ENCODE measurements at regions not wholly inside any gene's neighbourhood (a gene's known extent, or its start where the extent isn't known, plus 50 kb on each side); places are given as distances from the start of the nearest gene placed in this dataset.

DNA sequence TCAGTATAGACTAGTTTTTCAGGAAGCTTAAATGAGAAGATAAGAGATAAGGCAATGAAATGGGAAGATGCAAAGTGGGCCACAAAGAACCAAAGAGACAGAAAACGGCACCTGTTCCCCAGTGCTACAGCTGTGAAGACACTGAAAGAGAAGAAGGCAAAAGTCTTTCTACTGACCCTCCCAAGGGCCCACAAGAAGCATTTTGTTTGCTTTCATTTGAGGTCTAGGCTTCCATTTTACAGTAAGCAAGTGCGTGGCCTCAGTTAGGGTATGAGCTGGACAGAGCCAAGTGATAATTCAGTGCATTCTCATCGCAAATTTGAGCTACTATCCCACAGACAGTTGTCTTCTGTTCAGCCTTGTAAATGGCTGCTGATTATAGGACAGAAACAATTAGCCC lies 53.4 kb upstream of the STK17B start:
- no peak for DNase-seq

GRCh38 chr2:196225213-196225612 lies 53.8 kb upstream of the STK17B start:
- no peak for DNase-seq

GRCh38 chr2:196226058-196226706 lies 54.8 kb upstream of the STK17B start:
- no peak for DNase-seq

DNA sequence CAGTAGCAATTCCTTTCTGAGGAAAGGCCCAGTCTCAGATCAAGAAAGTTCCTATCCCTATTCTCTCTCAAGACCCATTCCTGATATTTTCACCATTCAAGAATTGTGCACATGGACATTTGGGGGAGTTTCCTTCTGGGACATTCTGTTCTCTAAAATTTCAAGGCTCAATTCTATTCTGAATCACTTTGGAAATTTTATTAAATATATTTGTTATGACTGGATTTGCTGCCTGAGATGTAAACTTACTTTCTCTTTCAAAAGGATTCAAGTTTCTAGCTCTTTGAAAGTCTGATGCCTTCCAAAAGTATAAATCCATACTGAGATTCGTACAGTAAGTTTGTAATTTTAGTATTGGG lies 55.3 kb upstream of the STK17B start:
- no peak for DNase-seq

- no peak for DNase-seq
These were observed 57.6 kb upstream of the STK17B start for GRCh38 chr2:196229013-196229412.

DNA sequence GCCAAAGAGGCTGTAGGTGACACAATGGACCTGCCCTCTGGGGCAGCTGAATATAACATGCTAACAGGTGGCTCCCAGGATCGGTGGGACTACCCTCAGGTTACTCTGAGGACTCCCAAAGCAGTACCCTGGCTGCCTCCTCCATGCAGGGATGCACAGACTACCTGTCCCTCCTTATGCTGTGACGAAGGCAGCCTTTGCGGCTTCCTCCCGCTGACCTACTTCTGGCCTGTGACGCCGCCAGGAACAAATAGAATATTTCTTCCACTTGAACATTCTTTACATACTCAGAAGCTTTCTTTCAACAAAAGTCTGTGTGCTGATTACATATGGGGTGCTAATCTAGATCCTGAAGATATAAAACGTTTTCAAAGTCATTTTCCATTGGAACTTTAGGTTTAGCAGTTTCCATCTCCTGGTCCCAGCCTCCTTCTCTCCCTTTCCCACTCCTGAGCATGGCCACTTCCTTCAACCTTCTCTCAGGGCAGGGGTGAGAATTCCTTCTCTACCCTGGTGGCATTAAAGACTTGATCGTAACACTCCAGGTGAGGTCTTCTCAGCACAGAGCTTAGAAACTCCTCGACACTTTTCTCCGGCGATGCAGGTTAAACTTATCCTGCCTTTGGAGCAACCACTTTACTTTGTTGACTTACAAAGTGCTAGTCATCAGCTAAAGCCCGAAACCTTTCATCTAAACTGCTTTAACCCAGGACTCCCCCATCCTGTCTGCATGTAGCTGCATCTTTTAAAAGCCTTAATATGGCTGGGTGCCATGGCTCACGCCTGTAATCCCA lies 58.9 kb upstream of the STK17B start:
- no peak for DNase-seq

- no peak for DNase-seq
These were observed 61.8 kb upstream of the STK17B start for GRCh38 chr2:196233021-196233804.

DNA sequence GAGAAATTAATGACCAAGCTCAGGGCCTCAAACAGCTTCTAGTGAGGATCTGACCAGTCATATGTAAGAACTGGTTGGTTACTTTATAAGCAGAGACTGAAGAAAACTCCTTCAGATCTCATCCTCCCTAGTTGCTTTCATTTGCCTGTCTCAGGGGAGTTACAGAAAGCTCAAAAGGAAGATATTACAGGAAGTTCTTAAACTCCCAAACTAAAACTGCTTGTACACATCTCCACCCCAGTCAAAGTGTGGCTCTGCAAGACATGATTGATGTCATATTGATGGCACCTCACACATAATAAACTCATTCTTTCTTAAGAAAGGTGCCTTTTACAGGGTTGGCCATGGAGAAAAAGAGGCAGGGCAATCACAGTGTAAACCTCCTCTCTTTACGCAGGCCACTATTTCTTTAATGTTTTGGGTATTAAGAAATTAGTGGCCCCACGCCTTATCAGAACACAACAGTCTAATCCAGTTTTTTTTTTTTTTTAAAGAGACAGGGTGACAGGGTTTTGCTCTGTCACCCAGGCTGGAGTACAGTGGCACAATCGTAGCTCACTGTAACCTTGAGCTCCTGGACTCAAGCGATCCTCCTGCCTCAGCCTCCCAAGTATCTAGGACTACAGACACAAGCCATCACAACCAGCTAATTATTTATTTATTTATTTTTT lies 62.6 kb upstream of the STK17B start:
- no peak for DNase-seq

GRCh38 chr2:196234672-196235071 lies 63.3 kb upstream of the STK17B start:
- DNase-seq = no peak

DNA sequence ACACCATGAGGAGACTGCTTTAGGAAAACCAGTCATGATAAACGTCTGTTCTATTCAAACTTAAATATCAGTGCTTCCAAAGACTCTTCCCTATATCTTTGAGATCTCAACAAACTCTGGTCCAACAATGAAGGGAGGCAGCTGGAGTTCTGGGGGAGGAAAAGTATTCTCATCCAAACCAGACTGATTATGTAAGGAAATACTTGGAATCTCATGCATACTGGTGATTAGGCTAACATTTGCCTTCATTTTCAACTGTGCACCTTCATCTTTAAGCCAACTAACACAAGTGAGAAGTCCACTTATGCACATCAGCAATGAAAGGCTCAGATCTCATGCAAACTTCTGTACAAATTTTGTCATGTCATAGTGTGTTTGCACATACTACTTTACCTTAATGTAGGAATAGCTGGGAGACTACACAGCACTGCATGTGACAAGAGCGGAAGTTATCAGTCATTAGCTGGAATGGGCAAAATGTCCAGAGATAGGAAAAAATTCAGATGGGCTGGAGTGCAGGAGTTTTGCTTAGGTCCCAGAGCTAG lies 67.5 kb upstream of the STK17B start:
- DNase-seq = no peak

DNA sequence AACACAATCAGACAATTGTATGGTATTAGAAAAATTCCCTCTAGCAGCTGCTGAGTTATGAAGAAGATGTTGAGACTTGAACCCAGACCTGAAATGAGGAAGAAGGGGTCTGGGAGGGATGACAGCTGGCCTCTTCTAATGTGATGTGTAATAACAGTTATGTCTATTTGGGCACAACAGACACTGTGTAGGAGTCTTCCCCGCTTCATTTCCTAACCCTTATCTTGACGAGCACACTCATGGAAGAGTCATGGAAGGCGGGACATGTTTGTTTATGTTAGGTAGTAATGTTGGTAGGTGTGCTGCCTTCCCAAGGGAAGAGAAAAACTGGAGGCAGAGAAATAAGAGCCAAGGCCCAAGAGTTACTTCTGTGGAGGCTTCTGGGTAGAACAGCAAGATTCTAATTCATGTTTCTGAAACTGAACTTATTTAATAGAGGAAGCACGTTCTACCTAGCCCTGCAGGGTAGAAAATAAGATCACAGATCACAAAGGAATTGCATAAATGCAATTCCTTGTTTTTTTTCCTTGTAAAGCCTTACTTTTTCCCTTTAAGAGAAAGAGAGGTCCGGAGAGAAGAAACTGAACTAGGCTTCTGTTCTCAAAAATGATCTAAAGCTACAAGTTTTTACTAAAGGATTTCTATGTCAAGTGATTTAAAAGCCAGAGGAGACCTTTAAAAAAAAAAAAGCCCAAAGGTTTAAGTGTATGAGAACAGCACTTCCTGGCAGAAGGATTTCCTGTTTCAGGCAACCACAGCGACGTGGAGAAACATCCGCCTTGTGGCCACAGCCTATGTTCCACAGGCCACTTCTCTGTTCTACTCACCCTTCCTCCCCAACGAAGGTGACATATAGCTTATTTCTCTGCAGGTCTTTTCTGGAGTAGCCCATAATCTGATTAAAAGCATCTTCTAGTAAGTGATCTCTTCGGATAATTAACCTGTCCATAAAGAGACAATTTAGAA lies 68.5 kb upstream of the STK17B start:
- DNase-seq = no peak

DNA sequence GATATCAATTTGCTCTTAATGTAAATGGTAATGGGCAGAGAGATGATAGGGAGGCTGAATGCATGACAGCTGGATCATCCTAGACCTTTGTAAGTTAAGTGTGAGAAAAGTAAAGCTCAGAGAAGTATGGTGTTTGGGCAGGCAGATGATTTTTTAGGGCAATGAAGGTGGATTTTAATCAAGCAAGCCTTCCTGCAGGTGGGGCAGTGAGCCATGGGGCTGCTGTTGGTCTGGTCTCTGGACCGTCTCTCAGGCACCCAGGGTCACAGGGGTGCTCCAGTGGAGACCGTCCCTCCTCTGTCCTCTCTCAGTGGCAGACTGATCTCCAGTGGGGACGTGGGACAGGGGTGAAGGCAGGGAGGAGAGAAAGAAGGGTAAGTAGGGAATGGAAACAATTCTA lies 69.8 kb upstream of the STK17B start:
- DNase-seq = no peak

DNA sequence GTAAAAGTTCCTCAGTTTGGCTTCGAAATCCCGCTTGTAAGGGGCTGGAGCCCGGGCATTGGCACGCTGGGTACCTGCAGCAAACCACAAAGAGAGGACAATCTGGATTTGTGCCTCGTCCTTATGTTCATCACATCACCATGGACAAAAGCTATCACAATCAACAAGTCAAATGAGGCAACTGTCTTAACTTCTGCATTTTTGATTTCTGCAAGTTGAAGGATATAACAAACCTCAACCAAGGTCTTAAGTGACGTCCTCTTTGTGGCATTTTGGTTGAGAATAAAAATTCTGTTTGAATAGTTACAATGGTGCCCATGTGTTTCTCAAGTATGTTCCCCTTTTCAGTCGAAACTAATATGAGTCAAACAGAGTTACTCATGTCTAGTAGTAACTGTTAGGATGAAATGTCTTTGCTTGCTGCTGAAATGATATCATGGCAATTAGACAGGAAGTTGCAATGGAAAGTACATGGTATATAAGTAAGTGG lies 70.8 kb upstream of the STK17B start:
- DNase-seq = no peak

GRCh38 chr2:196244516-196244915 lies 73.1 kb upstream of the STK17B start:
- no peak for DNase-seq

DNA sequence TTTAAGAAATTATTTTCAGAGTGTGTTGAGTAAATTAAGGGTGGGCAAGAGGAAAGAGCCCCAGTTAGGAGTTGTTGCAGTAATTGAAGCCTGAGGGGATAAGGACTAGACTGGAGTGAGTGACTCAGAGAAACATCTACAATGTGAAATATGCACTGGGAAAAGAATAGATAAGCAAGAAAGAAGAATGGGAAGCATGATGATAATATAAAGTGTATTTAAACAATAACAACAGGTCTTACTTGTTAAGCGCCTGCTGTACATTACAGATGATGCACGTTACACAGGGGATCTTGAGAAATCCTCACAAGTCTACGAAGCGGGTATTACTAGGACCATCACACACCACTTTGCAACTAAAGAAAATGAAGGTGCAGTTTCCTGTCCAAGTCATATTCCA lies 73.6 kb upstream of the STK17B start:
- DNase-seq = no peak

GRCh38 chr2:196245378-196246140 lies 74.2 kb upstream of the STK17B start:
- DNase-seq = no peak

- no peak for DNase-seq
These were observed 76.0 kb upstream of the STK17B start for GRCh38 chr2:196247114-196247975.

DNA sequence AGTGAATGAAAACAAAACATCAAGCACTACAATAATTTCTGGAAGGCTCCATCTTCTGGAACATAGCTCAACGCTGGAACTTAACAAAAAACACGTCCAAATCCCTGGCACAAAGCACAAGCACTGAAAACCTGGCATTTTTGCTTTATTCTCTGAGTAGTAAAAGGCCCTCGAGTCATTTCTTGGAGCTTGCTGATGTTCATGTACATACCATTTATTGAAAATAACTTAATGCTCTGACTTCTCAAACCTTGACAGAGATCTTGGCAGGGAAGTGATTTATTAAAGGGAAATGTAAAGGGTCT lies 76.5 kb upstream of the STK17B start:
- no peak for DNase-seq

DNA sequence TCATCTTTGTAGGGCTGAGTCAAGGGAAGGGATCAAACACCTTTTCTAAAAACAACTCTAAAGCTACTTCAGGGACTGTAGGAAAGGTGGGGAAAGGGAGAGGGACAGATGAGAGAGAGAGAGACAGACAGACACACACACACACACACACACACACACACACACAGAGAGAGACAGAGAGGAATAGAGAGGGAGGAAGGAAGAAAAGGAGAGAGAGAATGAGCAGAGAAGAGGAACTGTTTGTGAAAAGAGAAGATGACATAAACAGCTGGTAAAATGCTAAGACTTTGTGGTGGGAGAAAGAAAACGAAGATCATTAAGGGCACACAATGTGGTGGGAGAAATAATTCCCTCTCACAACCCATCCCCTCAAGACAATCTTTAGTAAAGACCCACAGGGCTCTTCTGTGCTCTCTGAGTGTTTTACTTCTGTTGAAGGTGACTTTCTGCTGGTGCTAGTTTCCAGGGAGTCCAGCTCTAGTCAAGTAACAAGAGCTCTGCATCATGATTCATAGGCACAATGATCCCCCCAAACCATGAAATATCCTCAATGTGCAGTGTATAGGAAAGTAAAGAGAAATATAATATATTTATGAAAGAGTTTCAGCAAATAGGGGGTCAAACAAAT lies 77.2 kb upstream of the STK17B start:
- DNase-seq = no peak

DNA sequence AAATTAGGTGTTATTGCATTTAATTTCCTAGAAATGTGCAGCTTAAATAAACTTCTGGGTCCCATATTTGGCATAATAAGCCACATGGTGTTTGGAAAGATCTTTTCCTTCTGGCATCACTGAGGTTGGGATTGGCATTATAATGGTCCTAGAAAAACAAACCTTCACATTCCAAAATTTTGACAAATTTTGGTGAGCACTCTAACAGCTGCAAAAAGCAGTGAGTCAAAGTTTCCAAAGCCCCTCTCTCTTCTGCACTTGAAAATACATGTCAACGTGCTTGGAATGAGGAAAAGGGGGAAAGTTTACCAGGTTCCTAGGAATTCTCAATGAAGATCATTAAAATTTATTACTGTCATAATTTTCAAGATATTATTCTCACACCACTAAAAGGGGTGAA lies 77.8 kb upstream of the STK17B start:
- DNase-seq = no peak

All from NCI-H526 treated with DMSO at 0.1 percent for 48 hours (cell line).